HCT116 (cell line): ENCODE measurements at regions not wholly inside any gene's neighbourhood (a gene's known extent, or its start where the extent isn't known, plus 50 kb on each side); places are given as distances from the start of the nearest gene placed in this dataset.

Experiments
- ATAC-seq: fragments of 200-7000 bp; cut with Tn5 transposase; 2 replicates; pipeline ENCODE4 v1.9.1; 2020; ENCODE audit warnings: mild to moderate bottlenecking, moderate library complexity
- BruUV-seq: library from RNA; stranded (reverse); fragments of 400-500 nt; replicated peaks from 2 replicates; lab custom pipeline; 2021; lab: Mats Ljungman, UMichigan
- CTCF ChIA-PET: fragments of 300-600 bp; sonication (Branson Sonifier 250); formaldehyde crosslinking; loops from one replicate; lab custom pipeline; 2021; ENCODE audit warnings: antibody characterized with exemption; lab: Charles Lee
- POLR2A ChIA-PET: fragments of 300-600, 350-600 bp; sonication (Branson Sonifier 250); formaldehyde crosslinking; loops from one replicate; lab custom pipeline; 2021; ENCODE audit warnings: antibody characterized with exemption; lab: Charles Lee
- RAD21 ChIA-PET, 2 experiments: fragments of 300-600 bp; sonication (Branson Sonifier 250); formaldehyde crosslinking; loops; one replicate each; lab custom pipeline; 2023; ENCODE audit warnings: low total read pairs in 2 of 2; ENCODE audit not compliant: uncharacterized antibody in 2 of 2, unreplicated experiment in 2 of 2, low non-redundant PET in 1 of 2; lab: Charles Lee
- DNase-seq: peaks from one replicate; pipeline ENCODE4 v3.0.0-alpha.2; 2010; ENCODE audit warnings: low read depth, low spot score
- H2AFZ ChIP-seq: fragments of 200-600 bp; shearing (Covaris generic), sonication (generic); 2 replicates; pipeline ENCODE4 v1.6.1; 2017; ENCODE audit warnings: low read depth, mixed run types, mixed read lengths, antibody characterized with exemption, low read length; ENCODE audit not compliant: poor library complexity, severe bottlenecking
- H3K27ac ChIP-seq: 2 replicates; pipeline ENCODE4 v1.5.1; 2012; ENCODE audit warnings: low read depth, low read length
- H3K27me3 ChIP-seq: fragments of 200-600 bp; sonication (generic); 2 replicates; pipeline ENCODE4 v1.6.1; 2016; ENCODE audit warnings: mixed run types, low read length, mixed read lengths; ENCODE audit not compliant: insufficient read depth
- H3K36me3 ChIP-seq, 2 experiments: fragments of 200-500 bp in 1 of 2; fragments of 200-600 bp in 1 of 2; sonication (Bioruptor generic) in 1 of 2; sonication (generic) in 1 of 2; 2 replicates each; pipeline versions ENCODE4 v1.5.1 to v1.6.1; 2014 to 2016; ENCODE audit warnings: low read length in 2 of 2, inconsistent platforms in 1 of 2, mixed read lengths in 1 of 2, mixed run types in 1 of 2; ENCODE audit not compliant: insufficient read depth in 2 of 2, control insufficient read depth in 1 of 2
- H3K4me1 ChIP-seq, 2 experiments: fragments of 200-600 bp in 1 of 2; sonication (generic) in 1 of 2; 2 replicates each; pipeline versions ENCODE4 v1.5.1 to v1.6.1; 2012 to 2017; ENCODE audit warnings: low read length in 2 of 2, inconsistent platforms in 1 of 2, mild to moderate bottlenecking in 1 of 2, mixed read lengths in 1 of 2, mixed run types in 1 of 2, moderate library complexity in 1 of 2; ENCODE audit not compliant: insufficient read depth in 2 of 2, control insufficient read depth in 1 of 2
- H3K4me2 ChIP-seq: fragments of 200-600 bp; sonication (generic); 2 replicates; pipeline ENCODE4 v1.6.1; 2017; ENCODE audit warnings: mixed run types, low read length, mixed read lengths
- H3K4me3 ChIP-seq, 2 experiments: fragments of 200-600 bp in 1 of 2; sonication (generic) in 1 of 2; replicated peaks in 1 of 2; 2 replicates each; pipeline ENCODE4 v1.5.1; 2011 to 2016; ENCODE audit warnings: low read length in 2 of 2, control low read depth in 1 of 2, low read depth in 1 of 2, mild to moderate bottlenecking in 1 of 2, mixed read lengths in 1 of 2, mixed run types in 1 of 2
- H3K79me2 ChIP-seq: fragments of 200-600 bp; sonication (generic); 2 replicates; pipeline ENCODE4 v1.6.1; 2017; ENCODE audit warnings: mild to moderate bottlenecking, mixed run types, low read length, moderate library complexity, mixed read lengths; ENCODE audit not compliant: insufficient read depth
- H3K9ac ChIP-seq: fragments of 200-600 bp; sonication (generic); 2 replicates; pipeline ENCODE4 v1.6.1; 2016; ENCODE audit warnings: low read length, mixed read lengths
- H3K9me2 ChIP-seq: fragments of 200-600 bp; sonication (generic), shearing (Covaris generic); 2 replicates; pipeline ENCODE4 v1.6.1; 2017; ENCODE audit warnings: mixed run types, mild to moderate bottlenecking, moderate library complexity; ENCODE audit not compliant: insufficient read depth
- H3K9me3 ChIP-seq, 2 experiments: fragments of 200-500 bp in 1 of 2; fragments of 200-600 bp in 1 of 2; sonication (Bioruptor generic) in 1 of 2; sonication (generic) in 1 of 2; 2 replicates each; pipeline ENCODE4 v1.6.1; 2014 to 2017; ENCODE audit warnings: low read length in 2 of 2, mixed read lengths in 2 of 2, inconsistent platforms in 1 of 2, low read depth in 1 of 2, mild to moderate bottlenecking in 1 of 2, mixed run types in 1 of 2, moderate library complexity in 1 of 2; ENCODE audit not compliant: control insufficient read depth in 1 of 2, insufficient read depth in 1 of 2
- H4K20me1 ChIP-seq: fragments of 200-600 bp; sonication (generic), shearing (Covaris generic); 2 replicates; pipeline ENCODE4 v1.6.1; 2017; ENCODE audit warnings: mixed run types, mild to moderate bottlenecking, moderate library complexity; ENCODE audit not compliant: insufficient read depth
- CEBPB ChIP-seq: IDR thresholded peaks from 2 replicates; pipeline ENCODE4 v1.6.1; 2012; ENCODE audit warnings: low read depth
- EZH2 ChIP-seq: fragments of 200-600 bp; sonication (generic); IDR thresholded peaks from 2 replicates; pipeline ENCODE4 v1.6.1; 2017; ENCODE audit warnings: antibody characterized with exemption, mixed run types
- EZH2phosphoT487 ChIP-seq: fragments of 200-600 bp; IDR thresholded peaks from 2 replicates; pipeline ENCODE4 v1.6.1; 2018; ENCODE audit warnings: antibody characterized with exemption, borderline replicate concordance
- FOSL1 ChIP-seq: IDR thresholded peaks from 2 replicates; pipeline ENCODE4 v1.6.1; 2012; ENCODE audit warnings: low read depth
- MAX ChIP-seq: IDR thresholded peaks from 2 replicates; pipeline ENCODE4 v1.6.1; 2012
- POLR2AphosphoS5 ChIP-seq: IDR thresholded peaks from 2 replicates; pipeline ENCODE4 v1.6.1; 2011; ENCODE audit warnings: mild to moderate bottlenecking, low read depth, low read length, moderate library complexity
- RAD21 ChIP-seq: IDR thresholded peaks from 2 replicates; pipeline ENCODE4 v1.6.1; 2012; ENCODE audit warnings: low read depth, mild to moderate bottlenecking
- SIN3A ChIP-seq: IDR thresholded peaks from 2 replicates; pipeline ENCODE4 v1.6.1; 2012; ENCODE audit warnings: low read depth
- SRF ChIP-seq: IDR thresholded peaks from 2 replicates; pipeline ENCODE4 v1.6.1; 2012; ENCODE audit warnings: low read depth
- YY1 ChIP-seq: IDR thresholded peaks from 2 replicates; pipeline ENCODE4 v1.6.1; 2011; ENCODE audit warnings: low read length, low read depth, moderate library complexity, mild to moderate bottlenecking; ENCODE audit not compliant: insufficient replicate concordance; ENCODE audit errors: extremely low read depth
- ZBTB33 ChIP-seq: IDR thresholded peaks from 2 replicates; pipeline ENCODE4 v1.6.1; 2011; ENCODE audit warnings: mild to moderate bottlenecking, low read length, moderate library complexity; ENCODE audit not compliant: insufficient replicate concordance; ENCODE audit errors: extremely low read depth
- ZFX ChIP-seq: fragments of 450-650 bp; IDR thresholded peaks from 2 replicates; pipeline ENCODE4 v1.6.1; 2017
- intact Hi-C: fragments of 100-400 bp; cut with micrococcal nuclease; formaldehyde crosslinking; loops from 2 replicates; pipeline ENCODE4 v1.10.0; 2022

DNA sequence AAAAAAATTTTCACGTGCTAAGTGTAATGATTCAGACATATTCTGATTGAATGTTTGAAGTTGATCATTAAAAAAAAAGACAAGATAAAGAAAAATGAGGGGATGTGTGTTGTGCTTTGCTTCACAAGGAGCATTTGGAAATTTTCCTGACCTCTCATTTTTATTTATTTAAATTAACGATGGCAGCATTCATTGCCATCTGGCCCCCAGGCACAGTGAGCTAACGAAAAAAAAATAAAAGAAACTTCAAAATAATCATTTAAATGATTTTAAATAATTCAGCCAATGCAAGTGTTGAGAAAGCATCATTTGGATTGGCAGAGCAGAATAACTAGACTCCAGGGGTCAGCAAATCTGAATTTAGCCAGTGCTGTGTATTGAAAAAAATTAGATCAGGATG, 1037.2 kb downstream of the CDH11 start (continued):
- TF ChIP-seq ZBTB33: no peak

- intact Hi-C loops: no loop called here
- H3K27me3 ChIP-seq: no peaks in the 10 kb centered on the region
- TF ChIP-seq ZFX (no peak), POLR2AphosphoS5 (no peak), FOSL1 (no peak), CEBPB (no peak), EZH2phosphoT487 (no peak), RAD21 (no peak), EZH2 (no peak), SRF (no peak), MAX (no peak), YY1 (no peak), SIN3A (no peak), ZBTB33 (no peak)
- ChIA-PET CTCF (no interaction called here), POLR2A (no interaction called here), RAD21 (no interaction called here)
- DNase-seq: no peak
- H3K9ac ChIP-seq: no peak overlapping the region
- no peaks in the 10 kb centered on the region for H3K9me2 ChIP-seq
- H3K4me1 ChIP-seq: no peaks in the 10 kb centered on the region
- H3K79me2 ChIP-seq: no peaks in the 10 kb centered on the region
- no peaks in the 10 kb centered on the region for H3K36me3 ChIP-seq
- no peaks in the 10 kb centered on the region for H4K20me1 ChIP-seq
- no peak for ATAC-seq
- no peak overlapping the region for H2AFZ ChIP-seq
- no peak overlapping the region for H3K27ac ChIP-seq
- peaks cover 11 to 24% of the 10 kb centered on the region in 2 experiments; a peak in 2 of 4 replicates for H3K9me3 ChIP-seq
- H3K4me2 ChIP-seq: no peak overlapping the region
- no peak overlapping the region for H3K4me3 ChIP-seq
- BruUV-seq: no TSS peak
Observed at GRCh38 chr16:64083428-64084129, 1038.3 kb downstream of the CDH11 start.
